ENCODE measurements at regions not wholly inside any gene's neighbourhood (a gene's known extent, or its start where the extent isn't known, plus 50 kb on each side); places are given as distances from the start of the nearest gene placed in this dataset.
"Not testable (repeated sequence)": the region's sequence is repeated elsewhere in the genome, so short reads cannot be mapped to it uniquely, and the experiment has no call there.

GRCh38 chr3:104176706-104177105, 1190.0 kb upstream of the ALCAM start:
- Mint-ChIP-seq H3K9me3 (no peaks in the 10 kb centered on the region), H3K36me3 (ENCODE audit: low read depth) (no peaks in the 10 kb centered on the region), H3K27ac (no peak overlapping the region), H3K4me1 (ENCODE audit: low read depth) (no peaks in the 10 kb centered on the region), H3K27me3 (ENCODE audit: low read depth) (no peaks in the 10 kb centered on the region), H3K4me3 (ENCODE audit: low read depth) (no peak overlapping the region)
- intact Hi-C loops (cut with micrococcal nuclease), result no loop called here
- DNase-seq (ENCODE audit: low spot score), result no peak

- no peaks in the 10 kb centered on the region for H3K27me3 Mint-ChIP-seq (ENCODE audit: low read depth)
- no peaks in the 10 kb centered on the region for H3K4me1 Mint-ChIP-seq (ENCODE audit: low read depth)
- no peak overlapping the region for H3K4me3 Mint-ChIP-seq (ENCODE audit: low read depth)
- no peaks in the 10 kb centered on the region for H3K36me3 Mint-ChIP-seq (ENCODE audit: low read depth)
- no peak for DNase-seq (ENCODE audit: low spot score)
- intact Hi-C loops (cut with micrococcal nuclease), result no loop called here
- H3K9me3 Mint-ChIP-seq, result no peaks in the 10 kb centered on the region
- no peak overlapping the region for H3K27ac Mint-ChIP-seq
Measured at GRCh38 chr3:104178680-104179079, 1188.0 kb upstream of the ALCAM start.

- H3K36me3 Mint-ChIP-seq (ENCODE audit: low read depth), result no peaks in the 10 kb centered on the region
- no peak for DNase-seq (ENCODE audit: low spot score)
- intact Hi-C loops (cut with micrococcal nuclease), result no loop called here
- no peaks in the 10 kb centered on the region for H3K4me1 Mint-ChIP-seq (ENCODE audit: low read depth)
- H3K27me3 Mint-ChIP-seq (ENCODE audit: low read depth), result no peaks in the 10 kb centered on the region
- no peaks in the 10 kb centered on the region for H3K9me3 Mint-ChIP-seq
- H3K27ac Mint-ChIP-seq, result no peak overlapping the region
- H3K4me3 Mint-ChIP-seq (ENCODE audit: low read depth), result no peak overlapping the region
Measured at GRCh38 chr3:104180906-104181305, 1185.8 kb upstream of the ALCAM start.

- no peaks in the 10 kb centered on the region for H3K36me3 Mint-ChIP-seq (ENCODE audit: low read depth)
- no peak overlapping the region for H3K27ac Mint-ChIP-seq
- no peak for DNase-seq (ENCODE audit: low spot score)
- no peaks in the 10 kb centered on the region for H3K27me3 Mint-ChIP-seq (ENCODE audit: low read depth)
- intact Hi-C loops (cut with micrococcal nuclease), result no loop called here
- H3K9me3 Mint-ChIP-seq, result no peaks in the 10 kb centered on the region
- H3K4me1 Mint-ChIP-seq (ENCODE audit: low read depth), result no peaks in the 10 kb centered on the region
- H3K4me3 Mint-ChIP-seq (ENCODE audit: low read depth), result no peak overlapping the region
Measured at GRCh38 chr3:104190681-104191080, 1176.0 kb upstream of the ALCAM start.

GRCh38 chr3:104198131-104198530, 1168.6 kb upstream of the ALCAM start:
- Mint-ChIP-seq H3K9me3 (no peaks in the 10 kb centered on the region), H3K27me3 (ENCODE audit: low read depth) (no peaks in the 10 kb centered on the region), H3K27ac (no peak overlapping the region), H3K4me3 (ENCODE audit: low read depth) (no peak overlapping the region), H3K36me3 (ENCODE audit: low read depth) (no peaks in the 10 kb centered on the region), H3K4me1 (ENCODE audit: low read depth) (no peaks in the 10 kb centered on the region)
- DNase-seq (ENCODE audit: low spot score), result no peak
- intact Hi-C loops (cut with micrococcal nuclease), result no loop called here

- H3K4me3 Mint-ChIP-seq (ENCODE audit: low read depth), result no peak overlapping the region
- H3K4me1 Mint-ChIP-seq (ENCODE audit: low read depth), result no peaks in the 10 kb centered on the region
Measured at GRCh38 chr3:104206925-104207324, 1159.8 kb upstream of the ALCAM start.

GRCh38 chr3:104214277-104214676, 1152.4 kb upstream of the ALCAM start:
- Mint-ChIP-seq H3K27me3 (ENCODE audit: low read depth) (no peaks in the 10 kb centered on the region), H3K9me3 (no peaks in the 10 kb centered on the region), H3K36me3 (ENCODE audit: low read depth) (no peaks in the 10 kb centered on the region), H3K4me1 (ENCODE audit: low read depth) (no peaks in the 10 kb centered on the region), H3K27ac (no peak overlapping the region), H3K4me3 (ENCODE audit: low read depth) (no peak overlapping the region)
- intact Hi-C loops (cut with micrococcal nuclease), result no loop called here
- no peak for DNase-seq (ENCODE audit: low spot score)

More at GRCh38 chr3:104206925-104207324, 1159.8 kb upstream of the ALCAM start:
- H3K9me3 Mint-ChIP-seq, result peaks cover 3% of the 10 kb centered on the region
- intact Hi-C loops (cut with micrococcal nuclease), result no loop called here
- no peaks in the 10 kb centered on the region for H3K36me3 Mint-ChIP-seq (ENCODE audit: low read depth)
- H3K27me3 Mint-ChIP-seq (ENCODE audit: low read depth), result no peaks in the 10 kb centered on the region
- no peak overlapping the region for H3K27ac Mint-ChIP-seq
- DNase-seq (ENCODE audit: low spot score), result no peak

- H3K36me3 Mint-ChIP-seq (ENCODE audit: low read depth), result no peaks in the 10 kb centered on the region
Measured at GRCh38 chr3:104214937-104215336, 1151.8 kb upstream of the ALCAM start.

GRCh38 chr3:104219046-104219445, 1147.7 kb upstream of the ALCAM start:
- intact Hi-C loops (cut with micrococcal nuclease); DNase-seq (ENCODE audit: low spot score); H3K27ac Mint-ChIP-seq; H3K27me3 Mint-ChIP-seq (ENCODE audit: low read depth); H3K4me1 Mint-ChIP-seq (ENCODE audit: low read depth); H3K36me3 Mint-ChIP-seq (ENCODE audit: low read depth); H3K4me3 Mint-ChIP-seq (ENCODE audit: low read depth): not testable (repeated sequence)
- H3K9me3 Mint-ChIP-seq, result peaks cover 16% of the 10 kb centered on the region

More at GRCh38 chr3:104214937-104215336, 1151.8 kb upstream of the ALCAM start:
- no peaks in the 10 kb centered on the region for H3K27me3 Mint-ChIP-seq (ENCODE audit: low read depth)
- H3K4me1 Mint-ChIP-seq (ENCODE audit: low read depth), result no peaks in the 10 kb centered on the region
- H3K9me3 Mint-ChIP-seq, result peaks cover under 1% of the 10 kb centered on the region
- DNase-seq (ENCODE audit: low spot score), result no peak
- no peak overlapping the region for H3K27ac Mint-ChIP-seq
- intact Hi-C loops (cut with micrococcal nuclease), result no loop called here
- no peak overlapping the region for H3K4me3 Mint-ChIP-seq (ENCODE audit: low read depth)

GRCh38 chr3:104234442-104235194, 1132.1 kb upstream of the ALCAM start:
- no peaks in the 10 kb centered on the region for H3K9me3 Mint-ChIP-seq
- H3K36me3 Mint-ChIP-seq (ENCODE audit: low read depth), result no peaks in the 10 kb centered on the region
- H3K27me3 Mint-ChIP-seq (ENCODE audit: low read depth), result no peaks in the 10 kb centered on the region
- no peak for DNase-seq (ENCODE audit: low spot score)
- H3K4me3 Mint-ChIP-seq (ENCODE audit: low read depth), result no peak overlapping the region
- H3K4me1 Mint-ChIP-seq (ENCODE audit: low read depth), result no peaks in the 10 kb centered on the region
- intact Hi-C loops (cut with micrococcal nuclease), result no loop called here
- no peak overlapping the region for H3K27ac Mint-ChIP-seq

- Mint-ChIP-seq H3K4me3 (ENCODE audit: low read depth) (no peak overlapping the region), H3K27me3 (ENCODE audit: low read depth) (no peaks in the 10 kb centered on the region), H3K9me3 (peaks cover 9% of the 10 kb centered on the region), H3K27ac (no peak overlapping the region), H3K4me1 (ENCODE audit: low read depth) (no peaks in the 10 kb centered on the region), H3K36me3 (ENCODE audit: low read depth) (no peaks in the 10 kb centered on the region)
- no peak for DNase-seq (ENCODE audit: low spot score)
- intact Hi-C loops (cut with micrococcal nuclease), result no loop called here
Measured at GRCh38 chr3:104244680-104245220, 1122.0 kb upstream of the ALCAM start.

- intact Hi-C loops (cut with micrococcal nuclease), result no loop called here
- H3K4me1 Mint-ChIP-seq (ENCODE audit: low read depth), result no peaks in the 10 kb centered on the region
- no peak overlapping the region for H3K27ac Mint-ChIP-seq
- no peak for DNase-seq (ENCODE audit: low spot score)
- peaks cover 9% of the 10 kb centered on the region for H3K9me3 Mint-ChIP-seq
- no peak overlapping the region for H3K4me3 Mint-ChIP-seq (ENCODE audit: low read depth)
- no peaks in the 10 kb centered on the region for H3K36me3 Mint-ChIP-seq (ENCODE audit: low read depth)
- no peaks in the 10 kb centered on the region for H3K27me3 Mint-ChIP-seq (ENCODE audit: low read depth)
Measured at GRCh38 chr3:104245261-104245660, 1121.4 kb upstream of the ALCAM start.

- Mint-ChIP-seq H3K9me3 (peaks cover 7% of the 10 kb centered on the region), H3K36me3 (ENCODE audit: low read depth) (no peaks in the 10 kb centered on the region), H3K27ac (no peak overlapping the region), H3K27me3 (ENCODE audit: low read depth) (no peaks in the 10 kb centered on the region), H3K4me1 (ENCODE audit: low read depth) (no peaks in the 10 kb centered on the region), H3K4me3 (ENCODE audit: low read depth) (no peak overlapping the region)
- intact Hi-C loops (cut with micrococcal nuclease), result no loop called here
- no peak for DNase-seq (ENCODE audit: low spot score)
Measured at GRCh38 chr3:104245981-104246380, 1120.7 kb upstream of the ALCAM start.

Data from activated T-helper 2 cell treated with anti-CD3 and anti-CD28 coated beads, Interferon-gamma antibody, Interleukin-2, Interleukin-4, amounts not matched to agents 10 μg/mL and 5 μg/mL and 100 μg/mL, durations not matched to agents 14 hours and 24 hours and 36 hours (primary cell).